IMR-90 (cell line): ENCODE measurements at regions not wholly inside any gene's neighbourhood (a gene's known extent, or its start where the extent isn't known, plus 50 kb on each side); places are given as distances from the start of the nearest gene placed in this dataset.

ENCODE experiments used
- ATAC-seq: fragments of 200-7000 bp; cut with Tn5 transposase; 2 replicates; pipeline ENCODE4 v1.9.1; 2020; ENCODE audit warnings: low read depth, mild to moderate bottlenecking, moderate library complexity
- BruUV-seq: library from RNA; stranded (reverse); fragments of 400-500 nt; replicated peaks from 2 replicates; lab custom pipeline; 2021; lab: Mats Ljungman, UMichigan
- CTCF ChIA-PET: fragments of 300-600 bp; formaldehyde crosslinking; extraction: SDS; loops from one replicate; lab custom pipeline; 2021; ENCODE audit warnings: antibody characterized with exemption; lab: Yijun Ruan, JAX
- POLR2A ChIA-PET: fragments of 300-600 bp; sonication (Branson Sonifier 250); formaldehyde crosslinking; loops from one replicate; lab custom pipeline; 2022; ENCODE audit warnings: antibody characterized with exemption; ENCODE audit not compliant: unreplicated experiment; lab: Charles Lee
- DNase-seq: peaks from one replicate; pipeline ENCODE4 v3.0.0; 2013
- H2AFZ ChIP-seq: replicated peaks from 2 replicates; pipeline ENCODE3; 2013; ENCODE audit warnings: low read length, mild to moderate bottlenecking; ENCODE audit not compliant: poor library complexity
- H2AK5ac ChIP-seq: 2 replicates; pipeline ENCODE4 v1.6.1; 2013; ENCODE audit warnings: low read depth, low read length, inconsistent platforms
- H2AK9ac ChIP-seq: replicated peaks from 2 replicates; pipeline ENCODE3; 2013; ENCODE audit warnings: mild to moderate bottlenecking, low read depth, low read length, moderate library complexity; ENCODE audit not compliant: poor library complexity
- H2BK120ac ChIP-seq: 2 replicates; pipeline ENCODE4 v1.6.1; 2013; ENCODE audit warnings: low read depth, low read length, inconsistent platforms
- H2BK15ac ChIP-seq: 3 replicates; pipeline ENCODE4 v1.6.1; 2013; ENCODE audit warnings: low read depth, low read length, inconsistent platforms
- H2BK20ac ChIP-seq: 2 replicates; pipeline ENCODE4 v1.6.1; 2013; ENCODE audit warnings: low read depth, mild to moderate bottlenecking, inconsistent platforms, low read length, moderate library complexity
- H2BK5ac ChIP-seq: 2 replicates; pipeline ENCODE4 v1.6.1; 2013; ENCODE audit warnings: mild to moderate bottlenecking, low read depth, low read length, inconsistent platforms; ENCODE audit not compliant: poor library complexity, severe bottlenecking
- H3K14ac ChIP-seq: replicated peaks from 2 replicates; pipeline ENCODE4 v1.6.1; 2013; ENCODE audit warnings: low read depth, low read length, inconsistent platforms
- H3K18ac ChIP-seq: 2 replicates; pipeline ENCODE4 v1.6.1; 2013; ENCODE audit warnings: low read depth, low read length, control low read depth
- H3K23ac ChIP-seq: 2 replicates; pipeline ENCODE4 v1.6.1; 2013; ENCODE audit warnings: low read depth, low read length, inconsistent platforms
- H3K27ac ChIP-seq: 2 replicates; pipeline ENCODE4 v1.5.1; 2013; ENCODE audit warnings: mild to moderate bottlenecking, control low read depth, low read length; ENCODE audit not compliant: insufficient read depth
- H3K27me3 ChIP-seq: 2 replicates; pipeline ENCODE4 v1.6.1; 2013; ENCODE audit warnings: low read length; ENCODE audit not compliant: control insufficient read depth, insufficient read depth
- H3K36me3 ChIP-seq: 2 replicates; pipeline ENCODE4 v1.6.1; 2013; ENCODE audit warnings: low read length, mixed read lengths; ENCODE audit not compliant: control insufficient read depth, insufficient read depth
- H3K4ac ChIP-seq: 2 replicates; pipeline ENCODE4 v1.6.1; 2013; ENCODE audit warnings: low read depth, low read length, inconsistent platforms
- H3K4me1 ChIP-seq: 2 replicates; pipeline ENCODE4 v1.6.1; 2013; ENCODE audit warnings: low read length, mixed read lengths; ENCODE audit not compliant: control insufficient read depth, insufficient read depth
- H3K4me2 ChIP-seq: 2 replicates; pipeline ENCODE4 v1.6.1; 2013; ENCODE audit warnings: low read depth, mild to moderate bottlenecking, control low read depth, low read length, moderate library complexity
- H3K4me3 ChIP-seq: 2 replicates; pipeline ENCODE4 v1.5.1; 2013; ENCODE audit warnings: low read depth, mild to moderate bottlenecking, control low read depth, low read length, moderate library complexity; ENCODE audit not compliant: insufficient read depth
- H3K56ac ChIP-seq: 2 replicates; pipeline ENCODE4 v1.6.1; 2013; ENCODE audit warnings: low read length, inconsistent platforms; ENCODE audit not compliant: insufficient read depth; ENCODE audit errors: extremely low read depth
- H3K79me1 ChIP-seq, 2 experiments: 2 replicates each; pipeline ENCODE4 v1.6.1; 2013; ENCODE audit warnings: low read length in 2 of 2, inconsistent platforms in 1 of 2, low read depth in 1 of 2
- H3K9ac ChIP-seq: 2 replicates; pipeline ENCODE4 v1.6.1; 2013; ENCODE audit warnings: low read depth, low read length, control low read depth
- H3K9me1 ChIP-seq: 2 replicates; pipeline ENCODE4 v1.6.1; 2013; ENCODE audit warnings: low read length, inconsistent platforms; ENCODE audit not compliant: insufficient read depth
- H3K9me3 ChIP-seq: 2 replicates; pipeline ENCODE4 v1.6.1; 2013; ENCODE audit warnings: low read length; ENCODE audit not compliant: control insufficient read depth, insufficient read depth
- H4K20me1 ChIP-seq: 2 replicates; pipeline ENCODE4 v1.6.1; 2013; ENCODE audit warnings: low read length, inconsistent platforms; ENCODE audit not compliant: insufficient read depth
- H4K5ac ChIP-seq: 2 replicates; pipeline ENCODE4 v1.6.1; 2013; ENCODE audit warnings: mild to moderate bottlenecking, low read depth, low read length, control low read depth
- H4K8ac ChIP-seq, 2 experiments: 2 replicates each; pipeline ENCODE4 v1.6.1; 2013; ENCODE audit warnings: low read depth in 2 of 2, low read length in 2 of 2, control low read depth in 1 of 2, inconsistent platforms in 1 of 2
- H4K91ac ChIP-seq: 2 replicates; pipeline ENCODE4 v1.6.1; 2013; ENCODE audit warnings: low read depth, low read length, inconsistent platforms; ENCODE audit not compliant: insufficient read depth
- BHLHE40 ChIP-seq: fragments of 150-350 bp; IDR thresholded peaks from 2 replicates; pipeline ENCODE4 v1.6.1; 2016; ENCODE audit warnings: mild to moderate bottlenecking, low read depth, low read length
- CEBPB ChIP-seq: IDR thresholded peaks from 2 replicates; pipeline ENCODE4 v1.6.1; 2012; ENCODE audit warnings: low read depth, low read length, improper control_type of control experiment
- CHD1 ChIP-seq: IDR thresholded peaks from 2 replicates; pipeline ENCODE4 v1.6.1; 2012; ENCODE audit warnings: low read depth, low read length, improper control_type of control experiment
- CTCF ChIP-seq: conservative IDR thresholded peaks from 2 replicates; pipeline ENCODE4 v1.5.1; 2012; ENCODE audit warnings: mild to moderate bottlenecking, low read depth, low read length, improper control_type of control experiment
- ELK1 ChIP-seq: fragments of 150-350 bp; IDR thresholded peaks from 2 replicates; pipeline ENCODE4 v1.6.1; 2016; ENCODE audit warnings: low read depth, mild to moderate bottlenecking, low read length, moderate library complexity, borderline replicate concordance
- FOS ChIP-seq: fragments of 150-350 bp; IDR thresholded peaks from 2 replicates; pipeline ENCODE4 v1.6.1; 2016; ENCODE audit warnings: low read depth, low read length
- MAFK ChIP-seq: IDR thresholded peaks from 2 replicates; pipeline ENCODE4 v1.6.1; 2012; ENCODE audit warnings: low read depth, low read length, improper control_type of control experiment
- MXI1 ChIP-seq: IDR thresholded peaks from 2 replicates; pipeline ENCODE4 v1.6.1; 2012; ENCODE audit warnings: low read depth, mild to moderate bottlenecking, low read length, moderate library complexity, borderline replicate concordance
- NFE2L2 ChIP-seq: fragments of 150-350 bp; IDR thresholded peaks from 2 replicates; pipeline ENCODE4 v1.6.1; 2016; ENCODE audit warnings: low read depth, mild to moderate bottlenecking, low read length
- POLR2A ChIP-seq: IDR thresholded peaks from 2 replicates; pipeline ENCODE4 v1.6.1; 2012; ENCODE audit warnings: mild to moderate bottlenecking, low read depth, low read length
- RAD21 ChIP-seq: IDR thresholded peaks from 2 replicates; pipeline ENCODE4 v1.6.1; 2012; ENCODE audit warnings: low read length, improper control_type of control experiment
- RCOR1 ChIP-seq: IDR thresholded peaks from 2 replicates; pipeline ENCODE4 v1.6.1; 2012; ENCODE audit warnings: mild to moderate bottlenecking, low read length, improper control_type of control experiment; ENCODE audit not compliant: insufficient replicate concordance
- RFX5 ChIP-seq: IDR thresholded peaks from 2 replicates; pipeline ENCODE4 v1.8.0; 2012; ENCODE audit warnings: low read depth, mild to moderate bottlenecking, low read length, moderate library complexity
- SMC3 ChIP-seq: fragments of 150-350 bp; IDR thresholded peaks from 2 replicates; pipeline ENCODE4 v1.6.1; 2016; ENCODE audit warnings: low read depth, mild to moderate bottlenecking, antibody characterized with exemption, low read length, moderate library complexity
- USF2 ChIP-seq: fragments of 150-350 bp; IDR thresholded peaks from 2 replicates; pipeline ENCODE4 v1.6.1; 2017; ENCODE audit warnings: mild to moderate bottlenecking, antibody characterized with exemption, low read length, low read depth
- WGBS, 2 experiments: methylation state at CpG; one replicate each; pipeline versions ENCODE4 v1.1.5 to v1.1.7; 2013; ENCODE audit warnings: missing lambda C conversion rate in 2 of 2; ENCODE audit not compliant: insufficient read length in 1 of 2; ENCODE audit errors: extremely low coverage in 2 of 2; 5-methylcytosine and 5-hydroxymethylcytosine counted together
- dilution Hi-C: fragments of 300-500 bp; cut with HindIII; formaldehyde crosslinking; loops from one replicate; pipeline ENCODE4 v1.14.3; 2018; ENCODE audit warnings: low sequenced_read_pairs; ENCODE audit not compliant: unreplicated experiment
- in situ Hi-C: fragments of 300-500 bp; cut with MboI; formaldehyde crosslinking; loops from 3 replicates; pipeline ENCODE4 v1.14.3; 2019; ENCODE audit warnings: low sequenced_read_pairs, inconsistent platforms, mixed read lengths
- intact Hi-C: fragments of 100-400 bp; cut with micrococcal nuclease; formaldehyde crosslinking; loops from 2 replicates; pipeline ENCODE4 v1.10.0; 2022

GRCh38 chr1:30422251-30422650, 301.1 kb downstream of the MATN1 start:
- Histone ChIP-seq H4K20me1 (no peaks in the 10 kb centered on the region), H2BK120ac (no peak overlapping the region), H3K9me3 (no peaks in the 10 kb centered on the region), H2BK15ac (no peak overlapping the region), H3K14ac (no peak overlapping the region), H3K36me3 (no peaks in the 10 kb centered on the region), H2BK5ac (no peak overlapping the region), H3K56ac (no peak overlapping the region), H3K4me2 (no peak overlapping the region), H2BK20ac (no peak overlapping the region), H2AFZ (no peak overlapping the region), H3K9ac (no peak overlapping the region), H3K4ac (no peak overlapping the region), H4K91ac (no peak overlapping the region), H3K4me1 (no peaks in the 10 kb centered on the region), H3K9me1 (no peaks in the 10 kb centered on the region), H3K27ac (no peak overlapping the region), H3K4me3 (no peak overlapping the region), H3K18ac (no peak overlapping the region), H2AK5ac (no peak overlapping the region), H4K8ac (no peak overlapping the region), H4K5ac (no peak overlapping the region), H3K79me1 (no peaks in the 10 kb centered on the region), H2AK9ac (peak overlapping the region; percentile 6), H3K27me3 (no peaks in the 10 kb centered on the region), H3K23ac (no peak overlapping the region)
- ChIA-PET CTCF (no interaction called here), POLR2A (no interaction called here)
- TF ChIP-seq USF2 (no peak), SMC3 (no peak), MAFK (no peak), MXI1 (no peak), CHD1 (no peak), NFE2L2 (no peak), ELK1 (no peak), FOS (no peak), POLR2A (no peak), RFX5 (no peak), CEBPB (no peak), CTCF (no peak), RAD21 (no peak), RCOR1 (no peak), BHLHE40 (no peak)
- BruUV-seq: no TSS peak
- DNase-seq (no peak), ATAC-seq (no peak)
- dilution Hi-C loops: no loop called here
- in situ Hi-C loops: no loop called here
- 0% methylated on average over 1 of the region's 2 CpGs; no CpG with 5 or more reads in 1 of the 2 experiments for WGBS, 2 experiments
- intact Hi-C loops: no loop called here
